ENCODE measurements at regions not wholly inside any gene's neighbourhood (a gene's known extent, or its start where the extent isn't known, plus 50 kb on each side); places are given as distances from the start of the nearest gene placed in this dataset.
"Not testable (repeated sequence)": the region's sequence is repeated elsewhere in the genome, so short reads cannot be mapped to it uniquely, and the experiment has no call there.

- peak; percentile 50 for DNase-seq (ENCODE audit: low read depth)
These were observed 188.6 kb upstream of the TBL1XR1 start for GRCh38 chr3:177385831-177386301.

GRCh38 chr3:177388209-177388608 is 190.9 kb upstream of the TBL1XR1 start:
- DNase-seq (ENCODE audit: low read depth), result no peak

GRCh38 chr3:177394231-177395024 is 197.1 kb upstream of the TBL1XR1 start:
- not testable (repeated sequence) for DNase-seq (ENCODE audit: low read depth)

GRCh38 chr3:177396733-177397132 is 199.5 kb upstream of the TBL1XR1 start:
- DNase-seq (ENCODE audit: low read depth), result no peak

GRCh38 chr3:177401375-177401774 is 204.1 kb upstream of the TBL1XR1 start:
- no peak for DNase-seq (ENCODE audit: low read depth)

DNA sequence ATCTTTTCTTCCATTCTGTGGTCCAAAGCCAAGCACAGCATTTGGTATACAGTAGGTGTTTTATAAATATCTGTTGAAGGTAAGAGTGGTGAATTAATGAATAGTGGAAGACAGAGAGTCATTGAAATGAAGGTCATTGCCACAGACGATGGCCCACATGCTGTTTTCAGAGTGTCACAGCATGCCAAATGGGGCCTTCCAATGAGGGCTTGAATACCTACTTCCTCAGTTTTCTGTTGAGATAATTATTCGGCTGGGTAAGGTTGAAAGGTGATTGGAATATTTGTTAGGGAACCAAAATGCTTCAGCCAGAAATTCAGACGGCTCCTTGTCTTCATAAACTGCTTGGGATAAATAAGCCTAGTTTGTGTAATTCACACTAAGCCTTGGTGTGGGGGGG is 205.3 kb upstream of the TBL1XR1 start:
- DNase-seq (ENCODE audit: low read depth), result no peak

GRCh38 chr3:177405191-177405672 is 207.9 kb upstream of the TBL1XR1 start:
- DNase-seq (ENCODE audit: low read depth), result no peak

GRCh38 chr3:177410730-177411129 is 213.4 kb upstream of the TBL1XR1 start:
- no peak for DNase-seq (ENCODE audit: low read depth)

GRCh38 chr3:177411201-177411600 is 213.9 kb upstream of the TBL1XR1 start:
- DNase-seq (ENCODE audit: low read depth), result no peak

GRCh38 chr3:177412677-177413170 is 215.4 kb upstream of the TBL1XR1 start:
- not testable (repeated sequence) for DNase-seq (ENCODE audit: low read depth)

DNA sequence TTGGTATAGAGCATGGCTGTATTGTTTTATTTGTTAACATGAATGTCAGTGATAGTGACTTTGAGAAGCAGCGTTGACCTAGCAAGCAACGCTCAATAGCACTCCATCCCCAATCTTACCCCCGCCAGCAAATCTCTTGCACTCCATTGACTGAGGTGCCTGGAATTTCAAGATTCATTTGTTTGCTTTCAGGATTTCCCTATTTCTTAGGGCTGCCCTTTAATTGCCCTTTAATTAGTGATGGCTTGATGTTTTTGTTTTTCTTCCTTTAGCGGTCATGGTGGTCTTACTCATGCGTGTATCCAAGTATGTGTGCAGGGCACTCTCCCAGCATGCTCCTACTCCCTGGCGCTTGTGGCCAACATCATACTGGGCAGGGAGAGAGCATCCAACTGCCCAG is 216.8 kb upstream of the TBL1XR1 start:
- DNase-seq (ENCODE audit: low read depth), result no peak

DNA sequence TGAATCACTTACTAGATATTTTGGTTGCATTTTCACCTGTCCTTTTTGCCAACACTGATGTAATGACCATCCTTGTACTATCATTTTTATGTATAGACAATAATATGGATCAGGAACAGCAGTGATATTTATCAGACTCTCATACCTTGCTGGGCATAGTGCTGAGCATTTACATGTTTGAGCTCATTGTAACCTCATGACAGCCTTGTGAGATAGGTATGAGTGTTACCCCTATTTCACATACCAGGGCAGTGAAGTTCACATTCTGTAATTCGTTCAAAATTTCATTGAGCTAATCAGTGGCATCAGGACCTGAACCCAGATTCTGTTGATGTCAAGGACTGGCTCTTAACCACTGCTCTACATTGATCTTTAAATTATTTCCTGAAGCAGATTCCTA is 221.5 kb upstream of the TBL1XR1 start:
- DNase-seq (ENCODE audit: low read depth), result no peak

GRCh38 chr3:177419904-177420601 is 222.8 kb upstream of the TBL1XR1 start:
- DNase-seq (ENCODE audit: low read depth), result peak; percentile 24

DNA sequence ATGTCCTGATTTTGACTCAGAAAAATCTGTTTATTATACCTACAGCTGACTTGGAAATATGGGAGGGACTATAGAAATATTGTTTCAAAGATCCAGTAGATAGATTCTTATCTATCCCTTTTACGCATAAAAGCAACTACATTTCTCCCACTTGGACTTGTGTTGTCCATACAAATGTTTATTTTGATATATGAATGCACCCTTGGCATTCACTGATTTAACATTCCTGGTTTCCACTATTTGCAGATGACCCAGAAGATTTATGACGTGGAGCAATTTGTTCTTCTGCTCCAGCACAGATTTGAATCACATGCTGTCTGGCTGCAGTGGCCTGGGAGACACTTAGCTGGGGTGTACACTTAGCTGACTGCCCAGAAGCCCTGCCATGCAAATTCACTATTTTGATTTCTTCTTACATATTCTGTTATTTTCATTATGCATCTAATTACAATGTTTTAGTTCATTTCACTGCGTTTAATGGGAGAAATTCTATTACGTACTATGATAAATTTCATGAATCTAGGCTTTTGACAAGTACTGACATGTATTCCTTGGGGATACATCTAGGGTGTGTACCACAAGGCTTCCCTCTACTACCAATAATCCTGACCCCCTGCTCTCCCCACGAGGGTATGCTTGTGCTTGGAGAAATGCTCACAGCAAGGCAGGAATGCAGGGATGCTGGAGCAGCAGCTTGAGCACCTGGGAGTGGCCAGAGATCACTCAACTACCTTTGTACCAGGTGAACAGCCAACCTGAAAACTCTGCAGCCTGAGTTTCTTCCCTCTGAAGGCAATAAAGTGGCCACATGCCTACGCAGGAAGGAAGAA is 223.6 kb upstream of the TBL1XR1 start:
- peak; percentile 26 for DNase-seq (ENCODE audit: low read depth)

GRCh38 chr3:177421481-177421785 is 224.2 kb upstream of the TBL1XR1 start:
- DNase-seq (ENCODE audit: low read depth), result no peak

- DNase-seq (ENCODE audit: low read depth), result no peak
These were observed 227.2 kb upstream of the TBL1XR1 start for GRCh38 chr3:177424521-177424920.

DNA sequence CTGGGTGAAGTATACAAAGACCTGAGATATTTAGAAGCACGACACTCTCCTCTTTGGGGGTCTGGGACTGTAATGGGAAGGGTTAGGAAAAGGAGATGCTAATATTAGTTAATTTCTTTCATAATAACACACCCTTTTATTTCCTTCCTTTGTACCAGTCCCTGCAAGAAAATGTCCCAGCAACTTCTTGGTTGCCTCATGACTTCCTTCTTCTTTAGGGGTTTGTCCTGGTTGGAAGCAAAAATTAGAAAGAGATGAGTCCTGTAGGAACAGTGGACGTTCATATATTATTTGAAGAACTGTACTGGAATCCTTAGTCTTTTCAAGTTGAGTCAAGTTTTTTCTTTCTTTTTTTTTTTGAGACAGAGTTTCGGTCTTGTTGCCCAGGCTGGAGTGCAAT is 227.8 kb upstream of the TBL1XR1 start:
- DNase-seq (ENCODE audit: low read depth), result no peak

DNA sequence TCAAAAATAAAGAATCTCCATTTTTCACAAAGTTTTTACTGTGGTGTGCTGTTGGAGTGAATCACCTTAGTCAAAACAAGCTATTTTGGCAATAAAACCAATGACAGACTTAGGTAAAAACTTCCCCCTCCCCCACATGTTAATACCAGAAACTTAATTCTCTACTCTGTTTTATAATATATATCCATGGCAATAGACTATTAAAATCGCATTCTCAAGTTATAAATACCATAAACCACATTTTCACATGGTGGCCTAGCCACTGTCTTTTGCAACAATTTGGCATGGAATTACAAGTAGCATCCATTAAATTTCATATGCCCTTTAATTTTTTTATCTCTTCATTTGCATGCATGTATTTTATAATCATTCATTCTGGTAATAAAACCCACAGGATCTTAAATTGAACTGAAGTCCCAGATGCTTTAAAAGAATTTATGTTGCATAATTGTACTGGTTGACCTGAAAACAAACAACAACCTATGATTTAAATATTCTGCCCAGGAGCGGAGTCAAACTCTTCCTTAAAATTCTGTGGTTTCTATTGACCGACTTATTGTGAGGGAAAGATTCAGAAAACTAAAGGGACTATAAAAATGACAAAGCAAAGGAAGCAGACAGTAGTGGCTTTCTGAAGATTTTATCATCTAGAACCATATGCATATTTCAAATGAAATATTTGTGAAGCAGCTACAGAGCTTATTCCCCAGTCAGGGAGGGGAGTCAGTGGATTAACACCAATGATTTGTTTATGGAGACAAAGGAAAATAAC is 229.0 kb upstream of the TBL1XR1 start:
- no peak for DNase-seq (ENCODE audit: low read depth)

- no peak for DNase-seq (ENCODE audit: low read depth)
These were observed 229.7 kb upstream of the TBL1XR1 start for GRCh38 chr3:177426878-177427495.

DNA sequence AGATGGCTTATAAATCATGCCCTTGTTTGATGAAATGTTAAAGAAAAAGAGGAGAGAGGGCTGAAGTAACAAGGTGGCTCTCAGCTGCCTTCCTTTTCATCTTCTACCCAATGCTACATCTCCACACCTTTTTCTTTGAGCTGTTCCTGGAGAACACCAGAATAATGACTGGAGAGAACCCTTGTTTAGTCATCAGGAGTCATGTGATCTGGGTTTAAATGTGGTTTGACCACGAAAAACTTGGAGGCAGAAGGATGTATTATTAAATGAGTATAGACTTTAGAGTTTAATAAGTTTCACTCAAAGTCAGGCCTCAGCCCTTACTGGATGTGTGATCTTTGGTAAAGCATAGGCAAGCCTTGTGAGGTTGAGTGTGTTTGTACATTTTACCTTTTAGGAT is 230.3 kb upstream of the TBL1XR1 start:
- peak; percentile 64 for DNase-seq (ENCODE audit: low read depth)

GRCh38 chr3:177429079-177429478 is 231.8 kb upstream of the TBL1XR1 start:
- no peak for DNase-seq (ENCODE audit: low read depth)

Measured in RPMI7951 (cell line).